ENCODE measurements at regions not wholly inside any gene's neighbourhood (a gene's known extent, or its start where the extent isn't known, plus 50 kb on each side); places are given as distances from the start of the nearest gene placed in this dataset.

DNA sequence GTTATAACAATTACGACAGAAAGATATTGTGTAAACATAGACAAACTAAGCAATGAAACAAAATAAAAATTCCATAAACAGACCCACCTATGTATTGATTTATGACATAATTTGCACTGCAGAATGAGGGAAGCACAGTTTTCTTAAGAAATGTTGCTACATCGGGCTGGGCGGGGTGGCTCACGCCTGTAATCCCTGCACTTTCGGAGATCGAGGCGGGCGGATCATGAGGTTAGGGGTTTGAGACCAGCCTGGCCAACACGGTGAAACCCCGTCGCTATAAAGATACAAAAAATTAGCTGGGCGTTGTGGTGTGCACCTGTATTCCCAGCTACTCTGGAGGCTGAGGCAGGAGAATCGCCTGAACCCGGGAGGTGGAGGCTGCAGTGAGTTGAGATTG lies 1344.4 kb upstream of the WWC1 start:
- H3K4me3 ChIP-seq (ENCODE audit: low read length): no peak overlapping the region
- DNase-seq (ENCODE audit: low read depth): no peak
- TF ChIP-seq, protein P1, sequence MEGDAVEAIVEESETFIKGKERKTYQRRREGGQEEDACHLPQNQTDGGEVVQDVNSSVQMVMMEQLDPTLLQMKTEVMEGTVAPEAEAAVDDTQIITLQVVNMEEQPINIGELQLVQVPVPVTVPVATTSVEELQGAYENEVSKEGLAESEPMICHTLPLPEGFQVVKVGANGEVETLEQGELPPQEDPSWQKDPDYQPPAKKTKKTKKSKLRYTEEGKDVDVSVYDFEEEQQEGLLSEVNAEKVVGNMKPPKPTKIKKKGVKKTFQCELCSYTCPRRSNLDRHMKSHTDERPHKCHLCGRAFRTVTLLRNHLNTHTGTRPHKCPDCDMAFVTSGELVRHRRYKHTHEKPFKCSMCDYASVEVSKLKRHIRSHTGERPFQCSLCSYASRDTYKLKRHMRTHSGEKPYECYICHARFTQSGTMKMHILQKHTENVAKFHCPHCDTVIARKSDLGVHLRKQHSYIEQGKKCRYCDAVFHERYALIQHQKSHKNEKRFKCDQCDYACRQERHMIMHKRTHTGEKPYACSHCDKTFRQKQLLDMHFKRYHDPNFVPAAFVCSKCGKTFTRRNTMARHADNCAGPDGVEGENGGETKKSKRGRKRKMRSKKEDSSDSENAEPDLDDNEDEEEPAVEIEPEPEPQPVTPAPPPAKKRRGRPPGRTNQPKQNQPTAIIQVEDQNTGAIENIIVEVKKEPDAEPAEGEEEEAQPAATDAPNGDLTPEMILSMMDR (IDR thresholded peaks at IDR 0.05; ENCODE audit: insufficient read depth, low read depth, low read length, missing control alignments): no peak

DNA sequence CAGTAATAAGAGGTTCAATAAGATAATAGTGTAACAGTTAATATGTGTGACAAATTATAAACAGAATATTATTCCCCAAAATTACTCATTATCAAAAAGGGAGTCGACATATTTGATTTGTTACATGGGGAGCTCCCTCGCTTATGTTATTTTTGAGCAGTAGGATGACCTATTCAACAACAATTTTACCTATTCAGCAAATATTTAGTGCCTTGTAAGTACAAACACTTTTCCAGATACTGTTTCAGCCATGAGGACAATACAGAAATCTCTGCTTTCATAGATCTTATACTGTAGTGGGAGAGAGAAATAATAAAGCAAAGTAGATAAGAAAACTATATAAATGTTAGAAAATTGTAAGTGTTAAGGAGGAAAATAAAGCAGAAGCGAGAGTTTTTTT lies 1342.8 kb upstream of the WWC1 start:
- DNase-seq (ENCODE audit: low read depth): no peak
- TF ChIP-seq, protein P1 (IDR thresholded peaks at IDR 0.05; ENCODE audit: insufficient read depth, low read depth, low read length, missing control alignments): no peak
- no peak overlapping the region for H3K4me3 ChIP-seq (ENCODE audit: low read length)

DNA sequence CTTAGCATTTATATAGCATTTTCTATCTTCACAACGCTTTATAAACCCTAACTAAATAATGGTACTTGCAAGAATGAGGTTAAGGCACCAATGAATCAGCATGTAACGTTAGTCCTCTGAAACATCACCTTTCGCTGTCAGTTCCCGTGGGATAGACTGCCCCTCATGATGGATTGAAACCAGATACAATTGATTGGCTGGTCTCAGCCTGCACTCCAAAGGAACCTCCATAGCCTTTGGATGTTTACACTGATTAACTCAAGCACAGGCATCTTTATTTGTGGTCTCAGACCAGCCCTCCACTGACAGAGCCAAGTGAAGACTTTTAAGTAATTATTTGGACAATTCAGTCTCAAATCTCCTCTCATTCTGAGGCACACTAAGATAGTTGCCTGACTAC lies 1339.4 kb upstream of the WWC1 start:
- no peak overlapping the region for H3K4me3 ChIP-seq (ENCODE audit: low read length)
- no peak for DNase-seq (ENCODE audit: low read depth)
- TF ChIP-seq, protein P1 (IDR thresholded peaks at IDR 0.05; ENCODE audit: insufficient read depth, low read depth, low read length, missing control alignments): no peak

DNA sequence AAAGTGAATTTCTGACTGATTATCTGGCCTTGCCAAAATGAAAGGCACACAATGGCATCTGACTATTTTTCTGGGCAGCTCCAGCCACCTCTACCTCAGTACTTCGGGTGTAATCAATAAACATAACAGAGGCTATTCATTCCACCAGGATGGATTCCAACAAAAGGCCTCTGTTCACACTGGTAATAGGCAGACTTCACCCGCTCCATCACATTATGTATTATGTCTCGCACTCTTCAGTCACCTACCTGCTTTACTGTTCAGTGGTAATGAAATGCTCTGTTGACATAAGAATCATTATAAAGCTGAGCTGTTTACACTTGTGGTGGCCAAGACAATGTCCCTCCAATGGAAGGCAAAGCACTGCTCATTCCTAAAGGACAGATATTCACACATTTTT lies 1333.7 kb upstream of the WWC1 start:
- TF ChIP-seq, protein P1 (IDR thresholded peaks at IDR 0.05; ENCODE audit: insufficient read depth, low read depth, low read length, missing control alignments): no peak
- no peak for DNase-seq (ENCODE audit: low read depth)
- no peak overlapping the region for H3K4me3 ChIP-seq (ENCODE audit: low read length)

DNA sequence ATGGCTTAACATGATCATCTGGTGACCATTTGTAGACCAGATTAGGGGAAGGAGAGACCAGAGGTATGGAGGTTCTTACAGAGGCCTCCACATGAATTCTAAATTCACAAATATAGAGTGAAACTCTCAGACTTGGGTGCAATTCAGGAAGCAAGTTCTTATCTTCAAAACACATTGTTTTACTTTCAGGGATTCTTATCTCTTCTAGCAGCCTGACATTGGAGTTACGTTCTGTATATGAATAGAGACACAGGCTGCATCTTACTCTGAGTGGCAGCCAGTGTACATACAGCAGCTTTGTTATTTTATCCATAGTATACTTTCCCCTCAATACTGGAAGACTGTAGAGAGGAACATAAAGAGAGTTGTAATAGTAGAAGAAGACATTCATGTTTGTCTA lies 1331.7 kb upstream of the WWC1 start:
- H3K4me3 ChIP-seq (ENCODE audit: low read length): no peak overlapping the region
- TF ChIP-seq, protein P1 (IDR thresholded peaks at IDR 0.05; ENCODE audit: insufficient read depth, low read depth, low read length, missing control alignments): no peak
- no peak for DNase-seq (ENCODE audit: low read depth)

DNA sequence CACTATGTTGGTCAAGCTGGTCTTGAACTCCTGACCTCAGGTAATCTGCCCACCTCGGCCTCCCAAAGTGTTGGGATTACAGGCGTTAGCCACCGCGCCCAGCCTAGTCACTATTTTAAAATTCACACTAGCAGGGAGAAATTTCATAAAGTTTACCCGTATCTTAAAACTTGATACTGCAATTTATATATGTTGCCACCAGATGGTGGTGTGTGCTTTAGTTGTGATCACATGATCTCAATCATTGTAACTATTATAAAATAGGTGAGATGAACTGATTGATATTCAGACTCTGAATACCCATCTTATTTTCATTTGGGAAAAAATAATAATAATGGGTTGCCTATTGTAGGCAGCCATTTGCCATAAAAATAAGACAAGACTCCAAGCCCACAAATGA lies 1330.4 kb upstream of the WWC1 start:
- TF ChIP-seq, protein P1 (IDR thresholded peaks at IDR 0.05; ENCODE audit: insufficient read depth, low read depth, low read length, missing control alignments): no peak
- no peak for DNase-seq (ENCODE audit: low read depth)

DNA sequence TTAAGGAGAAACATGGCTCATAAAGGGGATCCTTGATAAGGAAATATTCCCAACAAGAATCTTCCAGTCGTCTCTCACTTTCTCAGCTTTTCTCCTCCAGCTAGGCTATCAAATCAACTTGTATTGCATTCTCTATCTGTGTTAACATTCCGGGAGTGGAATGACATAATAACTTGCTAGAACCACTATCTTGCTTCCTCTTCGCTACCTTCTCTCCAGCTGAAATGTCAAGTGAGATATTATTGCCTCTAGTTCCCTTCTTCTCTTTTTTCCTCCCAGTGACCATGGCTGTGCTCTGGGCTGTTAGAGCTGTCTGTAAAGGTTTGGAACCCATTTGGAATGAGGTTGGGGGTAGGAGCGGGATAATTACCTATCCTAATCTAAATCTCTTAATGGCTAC lies 1329.5 kb upstream of the WWC1 start:
- no peak for DNase-seq (ENCODE audit: low read depth)
- TF ChIP-seq, protein P1 (IDR thresholded peaks at IDR 0.05; ENCODE audit: insufficient read depth, low read depth, low read length, missing control alignments): no peak
- H3K4me3 ChIP-seq (ENCODE audit: low read length): no peak overlapping the region

More for the DNA sequence above, 1330.4 kb upstream of the WWC1 start:
- no peak overlapping the region for H3K4me3 ChIP-seq (ENCODE audit: low read length)
